Colonic mucosa (tissue), 4 donors: ENCODE measurements at regions not wholly inside any gene's neighbourhood (a gene's known extent, or its start where the extent isn't known, plus 50 kb on each side); places are given as distances from the start of the nearest gene placed in this dataset.
"Not testable (repeated sequence)": the region's sequence is repeated elsewhere in the genome, so short reads cannot be mapped to it uniquely, and the experiment has no call there.

Experiments
- DNase-seq: peaks from one replicate; pipeline ENCODE4 v3.0.0-alpha.2; 2020
- H3K27ac ChIP-seq: fragments of 200-600 bp; one replicate; pipeline ENCODE4 v1.8.0; 2021
- H3K27me3 ChIP-seq: fragments of 200-600 bp; one replicate; pipeline ENCODE4 v1.8.0; 2021
- H3K36me3 ChIP-seq: fragments of 200-600 bp; one replicate; pipeline ENCODE4 v1.8.0; 2021
- H3K4me1 ChIP-seq: fragments of 200-600 bp; one replicate; pipeline ENCODE4 v1.8.0; 2021; ENCODE audit warnings: mild to moderate bottlenecking
- H3K4me3 ChIP-seq: fragments of 200-600 bp; one replicate; pipeline ENCODE4 v1.8.0; 2021
- H3K9ac ChIP-seq, 2 donors: one replicate each; pipeline ENCODE4 v1.7.0; 2013; ENCODE audit warnings: control low read depth in 2 of 2, low read depth in 2 of 2, low read length in 2 of 2
- H3K9me3 ChIP-seq: fragments of 200-600 bp; one replicate; pipeline ENCODE4 v1.8.0; 2021
- intact Hi-C: fragments of 100-400 bp; cut with DNase I; formaldehyde crosslinking; loops from one replicate; pipeline ENCODE4 v1.14.1; 2022
- TF ChIP-seq, protein P1 (sequence below): fragments of 200-600 bp; IDR thresholded peaks from one replicate; pipeline ENCODE4 v1.8.0; 2022; ENCODE audit warnings: antibody characterized with exemption, mild to moderate bottlenecking
- donor health status: healthy.
- donor health status: DM: no; HTN: no; CAD: no.
- donor health status: DM: no; HTN: no; CAD: no.

DNA sequence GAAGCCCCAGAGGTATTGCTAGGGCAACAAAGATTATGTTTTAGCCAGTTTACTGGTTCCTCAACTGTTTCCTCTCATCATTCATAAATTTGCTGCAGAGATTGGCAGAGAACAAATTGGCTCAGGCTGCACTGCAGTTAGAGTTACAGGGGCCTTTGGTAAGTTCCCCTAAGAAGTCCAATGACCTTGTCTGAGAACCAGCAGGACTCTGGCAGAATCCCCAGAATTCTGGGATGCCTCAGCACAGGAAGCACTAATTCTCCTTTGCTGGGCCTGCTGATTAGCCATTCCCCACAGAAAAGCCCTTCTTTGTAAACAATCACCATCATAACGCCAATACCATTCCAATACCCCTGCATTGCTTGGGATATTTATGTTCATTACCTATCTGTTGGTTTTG lies 151.3 kb downstream of the USP46 start:
- Histone ChIP-seq H3K4me1 (no peaks in the 10 kb centered on the region), H3K27ac (no peak overlapping the region), H3K27me3 (no peaks in the 10 kb centered on the region), H3K4me3 (no peak overlapping the region), H3K36me3 (no peaks in the 10 kb centered on the region), H3K9me3 (no peaks in the 10 kb centered on the region), H3K9ac (no peak overlapping the region)
- no peak for DNase-seq
- intact Hi-C loops: no loop called here
- TF ChIP-seq, protein P1, sequence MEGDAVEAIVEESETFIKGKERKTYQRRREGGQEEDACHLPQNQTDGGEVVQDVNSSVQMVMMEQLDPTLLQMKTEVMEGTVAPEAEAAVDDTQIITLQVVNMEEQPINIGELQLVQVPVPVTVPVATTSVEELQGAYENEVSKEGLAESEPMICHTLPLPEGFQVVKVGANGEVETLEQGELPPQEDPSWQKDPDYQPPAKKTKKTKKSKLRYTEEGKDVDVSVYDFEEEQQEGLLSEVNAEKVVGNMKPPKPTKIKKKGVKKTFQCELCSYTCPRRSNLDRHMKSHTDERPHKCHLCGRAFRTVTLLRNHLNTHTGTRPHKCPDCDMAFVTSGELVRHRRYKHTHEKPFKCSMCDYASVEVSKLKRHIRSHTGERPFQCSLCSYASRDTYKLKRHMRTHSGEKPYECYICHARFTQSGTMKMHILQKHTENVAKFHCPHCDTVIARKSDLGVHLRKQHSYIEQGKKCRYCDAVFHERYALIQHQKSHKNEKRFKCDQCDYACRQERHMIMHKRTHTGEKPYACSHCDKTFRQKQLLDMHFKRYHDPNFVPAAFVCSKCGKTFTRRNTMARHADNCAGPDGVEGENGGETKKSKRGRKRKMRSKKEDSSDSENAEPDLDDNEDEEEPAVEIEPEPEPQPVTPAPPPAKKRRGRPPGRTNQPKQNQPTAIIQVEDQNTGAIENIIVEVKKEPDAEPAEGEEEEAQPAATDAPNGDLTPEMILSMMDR: no peak

DNA sequence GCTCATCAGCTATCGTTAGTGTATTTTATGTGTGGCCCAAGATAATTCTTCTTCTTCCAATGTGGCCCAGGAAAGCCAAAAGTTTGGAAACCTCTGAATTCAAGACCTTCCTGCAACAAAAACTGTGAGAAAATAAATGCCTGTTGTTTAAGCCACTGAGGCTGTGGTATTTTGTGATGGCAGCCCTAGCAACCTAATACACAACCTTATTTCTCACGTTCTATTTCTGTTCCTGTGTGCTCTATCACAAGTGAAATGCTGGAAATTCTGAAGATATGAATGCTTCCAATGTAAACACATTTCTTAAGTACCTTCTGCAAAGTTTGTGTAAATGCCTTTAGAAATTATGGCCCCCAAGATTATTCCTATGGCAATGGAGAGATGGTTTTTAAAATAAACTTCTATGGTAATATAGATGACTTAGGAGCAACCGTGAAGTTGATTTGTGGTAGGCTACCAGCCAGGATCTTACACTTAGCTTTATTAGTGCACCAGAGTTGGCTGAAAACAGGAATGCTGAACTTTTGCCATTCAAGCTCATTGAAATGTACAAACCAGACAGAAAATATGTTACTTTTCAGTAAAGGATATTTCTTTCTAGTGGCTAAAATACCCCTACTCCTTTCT lies 148.0 kb downstream of the USP46 start:
- no peak for DNase-seq
- H3K27ac ChIP-seq: no peak overlapping the region
- no peaks in the 10 kb centered on the region for H3K27me3 ChIP-seq
- no peaks in the 10 kb centered on the region for H3K36me3 ChIP-seq
- TF ChIP-seq, protein P1: no peak
- H3K4me3 ChIP-seq: no peak overlapping the region
- intact Hi-C loops: no loop called here
- no peaks in the 10 kb centered on the region for H3K9me3 ChIP-seq
- H3K4me1 ChIP-seq: no peaks in the 10 kb centered on the region
- no peak overlapping the region for H3K9ac ChIP-seq

- TF ChIP-seq, protein P1: no peak
- intact Hi-C loops: no loop called here
Observed at GRCh38 chr4:52511825-52512224, 147.3 kb downstream of the USP46 start.

DNA sequence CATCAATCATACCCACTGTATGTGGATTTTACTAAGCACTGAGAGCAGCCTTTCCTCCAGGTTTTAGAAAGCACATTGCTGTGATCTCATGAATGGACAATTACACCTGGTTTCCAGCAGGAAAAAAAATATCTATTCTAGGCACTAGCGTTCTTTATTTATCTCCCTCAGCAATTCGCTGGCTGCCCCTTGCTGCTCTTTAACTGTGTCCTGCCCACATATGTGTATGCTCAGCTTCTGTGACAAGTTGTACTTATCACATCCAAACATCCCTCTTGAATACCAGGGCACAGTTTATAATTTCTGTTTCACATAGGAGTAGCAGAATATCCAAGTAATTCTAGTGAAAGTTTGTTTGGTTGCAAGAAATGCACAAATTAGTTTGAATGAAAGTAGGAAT lies 146.8 kb downstream of the USP46 start:
- intact Hi-C loops: no loop called here
- TF ChIP-seq, protein P1: no peak
- Histone ChIP-seq H3K4me3 (no peak overlapping the region), H3K27me3 (no peaks in the 10 kb centered on the region), H3K4me1 (no peaks in the 10 kb centered on the region), H3K36me3 (no peaks in the 10 kb centered on the region), H3K27ac (no peak overlapping the region), H3K9me3 (no peaks in the 10 kb centered on the region), H3K9ac (no peak overlapping the region)
- DNase-seq: no peak

More at GRCh38 chr4:52511825-52512224, 147.3 kb downstream of the USP46 start:
- Histone ChIP-seq H3K9me3 (no peaks in the 10 kb centered on the region), H3K4me1 (no peaks in the 10 kb centered on the region), H3K9ac (no peak overlapping the region), H3K27ac (no peak overlapping the region), H3K36me3 (no peaks in the 10 kb centered on the region), H3K27me3 (no peaks in the 10 kb centered on the region), H3K4me3 (no peak overlapping the region)
- DNase-seq: no peak

DNA sequence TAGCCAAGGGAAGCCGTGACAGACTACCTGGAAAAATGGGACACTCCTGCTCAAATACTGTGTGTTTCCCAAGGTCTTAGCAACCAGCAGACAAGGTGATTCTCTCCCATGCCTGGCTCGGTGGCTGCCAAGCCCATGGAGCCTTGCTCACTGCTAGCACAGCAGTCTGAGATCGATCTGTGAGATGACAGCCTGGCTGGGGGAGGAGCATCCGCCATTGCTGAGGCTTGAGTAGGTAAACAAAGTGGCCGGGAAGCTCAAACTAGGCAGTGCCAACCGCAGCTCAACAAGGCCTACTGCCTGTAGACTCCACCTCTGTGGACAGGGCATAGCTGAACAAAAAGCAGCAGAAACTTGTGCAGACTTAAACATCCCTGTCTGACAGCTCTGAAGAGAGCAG lies 137.0 kb downstream of the USP46 start:
- intact Hi-C loops, H3K4me3 ChIP-seq, DNase-seq, H3K36me3 ChIP-seq, H3K4me1 ChIP-seq, H3K27me3 ChIP-seq, H3K9ac ChIP-seq, H3K9me3 ChIP-seq, H3K27ac ChIP-seq: not testable (repeated sequence)

DNA sequence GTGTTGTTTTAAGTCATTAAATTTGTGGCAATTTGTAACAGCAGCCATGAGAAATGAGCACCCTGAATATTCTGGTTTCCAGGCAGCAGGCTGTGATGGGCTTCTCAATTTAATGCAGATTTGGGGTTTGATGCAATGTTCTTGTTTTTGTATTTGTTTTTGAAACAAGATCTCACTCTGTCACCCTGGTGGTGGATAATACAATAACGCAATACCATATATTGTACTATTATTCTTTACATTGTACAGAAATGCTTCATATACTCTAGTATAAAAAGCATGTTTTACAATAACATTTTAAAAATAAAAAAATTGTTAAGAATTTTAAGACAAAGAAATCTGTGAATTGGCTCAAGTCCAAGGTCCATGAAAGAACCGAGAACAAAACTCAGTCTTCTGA lies 129.1 kb downstream of the USP46 start:
- Histone ChIP-seq H3K4me3 (no peak overlapping the region), H3K9ac (no peak overlapping the region), H3K27ac (no peak overlapping the region), H3K4me1 (no peaks in the 10 kb centered on the region), H3K36me3 (no peaks in the 10 kb centered on the region), H3K9me3 (no peaks in the 10 kb centered on the region), H3K27me3 (no peaks in the 10 kb centered on the region)
- TF ChIP-seq, protein P1: no peak
- no peak for DNase-seq
- intact Hi-C loops: no loop called here
